LNCaP clone FGC (cell line): ENCODE measurements at regions not wholly inside any gene's neighbourhood (a gene's known extent, or its start where the extent isn't known, plus 50 kb on each side); places are given as distances from the start of the nearest gene placed in this dataset.

Experiments used
- DNase-seq: peaks from one replicate; pipeline ENCODE4 v3.0.0-alpha.2; 2011; ENCODE audit warnings: low read depth
- H3K4me3 ChIP-seq: 2 replicates; pipeline ENCODE4 v1.5.1; 2011; ENCODE audit warnings: mild to moderate bottlenecking, low read depth, low read length, control low read depth
- CTCF ChIP-seq: IDR thresholded peaks from 2 replicates; pipeline ENCODE4 v1.5.1; 2012; ENCODE audit warnings: mild to moderate bottlenecking; ENCODE audit not compliant: control insufficient read depth, insufficient read depth; ENCODE audit errors: extremely low read depth

DNA sequence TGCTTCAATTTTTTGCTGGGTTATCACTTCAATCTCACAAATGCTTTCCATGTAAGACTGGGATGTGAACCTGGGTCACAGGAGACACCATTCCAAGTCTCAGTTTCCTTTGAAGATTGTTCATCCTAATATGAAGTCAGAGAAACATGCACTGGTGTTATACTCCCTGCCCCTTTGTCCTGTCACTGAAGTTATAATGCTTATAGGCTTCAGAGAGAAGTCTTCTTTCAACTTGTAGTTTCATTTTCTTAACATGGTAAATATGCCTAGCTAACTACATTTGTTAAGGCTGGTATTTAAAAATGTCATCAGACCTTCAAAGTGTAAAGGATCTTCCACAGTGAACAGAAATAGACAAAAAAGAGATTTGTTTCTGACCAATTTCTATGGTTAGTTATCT, 1195.9 kb downstream of the MRPL39 start:
- TF ChIP-seq CTCF = no peak
- H3K4me3 ChIP-seq = no peak overlapping the region
- DNase-seq = no peak

- H3K4me3 ChIP-seq = no peak overlapping the region
- TF ChIP-seq CTCF = no peak
- no peak for DNase-seq
These were observed 1204.1 kb downstream of the MRPL39 start for GRCh38 chr21:24403221-24403620.

DNA sequence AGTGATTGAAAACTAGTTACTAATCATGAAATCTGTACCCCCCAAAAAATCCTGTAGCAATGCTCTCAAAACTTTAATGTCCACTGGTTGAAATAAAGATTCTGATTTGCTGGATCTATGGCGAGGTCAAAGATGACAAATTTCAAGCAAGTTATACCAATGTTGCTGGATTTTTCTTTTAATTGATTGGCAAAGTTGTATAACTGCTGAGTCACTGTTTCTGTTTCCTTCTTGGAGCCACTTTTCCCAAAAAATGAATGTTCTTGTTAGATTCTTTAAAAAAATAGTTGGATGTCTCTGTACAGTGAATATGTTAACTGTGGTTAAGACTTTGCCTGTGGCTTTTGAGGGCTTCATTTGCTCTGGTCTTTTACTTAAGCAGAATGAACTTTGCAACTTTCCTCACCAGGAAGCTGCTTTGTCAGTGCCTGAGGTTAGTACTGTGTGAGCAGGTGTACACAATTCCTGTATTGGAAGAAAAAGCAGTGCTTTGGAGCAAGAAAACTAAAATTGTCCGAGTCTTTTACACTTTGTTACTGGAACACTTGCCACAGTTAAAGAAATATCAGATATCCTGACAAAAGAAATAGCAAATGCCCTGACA, 1211.9 kb downstream of the MRPL39 start:
- no peak for DNase-seq
- TF ChIP-seq CTCF = no peak
- no peak overlapping the region for H3K4me3 ChIP-seq

DNA sequence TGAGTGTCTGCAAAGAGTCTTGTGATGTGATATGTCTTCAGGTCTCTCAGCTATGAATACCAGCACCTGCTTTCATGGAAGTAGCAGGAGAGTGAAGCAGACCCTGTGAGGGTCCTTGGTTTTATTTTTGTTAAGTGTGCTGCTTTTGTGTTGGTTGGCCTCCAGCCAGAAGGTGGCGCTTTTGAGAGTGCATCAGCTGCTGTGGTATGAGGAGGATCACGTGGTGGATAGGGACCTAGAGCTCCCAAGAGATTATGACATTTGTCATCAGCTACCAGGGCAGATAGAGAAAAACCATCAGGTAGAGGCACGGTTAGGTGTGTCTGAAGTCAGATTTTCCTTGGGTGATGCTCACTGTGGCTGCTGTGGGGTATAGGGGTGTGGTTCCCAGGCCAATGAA, 1232.1 kb downstream of the MRPL39 start:
- DNase-seq = no peak
- no peak overlapping the region for H3K4me3 ChIP-seq
- peak; percentile 8; the same call in 1 of the 2 replicates for TF ChIP-seq CTCF

DNA sequence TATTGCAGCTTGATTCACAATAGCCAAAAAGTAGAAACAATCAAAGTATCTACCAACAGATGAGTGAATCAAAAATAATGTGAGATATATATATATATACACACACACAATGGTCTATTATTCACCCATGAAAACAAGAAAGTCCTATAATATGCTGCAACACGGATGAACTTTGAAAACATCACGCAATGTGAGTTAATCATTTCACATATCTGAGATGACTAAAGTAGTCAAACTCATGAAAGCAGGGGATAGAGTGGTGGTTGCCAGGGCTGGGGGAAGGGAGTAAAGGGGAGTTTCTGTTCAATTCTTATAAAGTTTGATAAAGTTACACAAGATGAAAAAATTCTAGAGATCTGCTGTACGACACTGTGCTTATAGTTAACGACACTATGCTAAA, 1234.8 kb downstream of the MRPL39 start:
- H3K4me3 ChIP-seq = no peak overlapping the region
- DNase-seq = no peak
- no peak for TF ChIP-seq CTCF

DNA sequence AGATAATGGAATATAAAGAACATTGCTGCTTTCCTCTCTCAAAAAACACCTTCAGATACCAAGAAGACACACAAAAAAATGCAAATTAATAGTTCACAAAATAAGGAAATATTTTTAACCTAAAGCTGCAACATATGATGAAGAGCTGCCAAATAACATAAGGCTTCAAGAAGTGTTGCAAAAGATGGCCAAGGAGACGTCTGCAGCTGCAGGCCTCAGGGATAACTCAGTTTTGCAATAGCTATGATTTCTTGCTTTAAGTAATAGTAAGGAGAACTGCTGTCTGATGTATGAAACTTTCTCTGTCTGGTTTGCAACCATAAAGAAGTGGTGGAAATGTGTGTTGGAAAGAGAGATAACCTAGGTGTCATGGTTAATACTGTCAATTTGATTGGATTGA, 1237.5 kb downstream of the MRPL39 start:
- TF ChIP-seq CTCF = no peak
- no peak overlapping the region for H3K4me3 ChIP-seq
- no peak for DNase-seq

GRCh38 chr21:24369278-24369677, 1238.0 kb downstream of the MRPL39 start:
- TF ChIP-seq CTCF = no peak
- H3K4me3 ChIP-seq = no peak overlapping the region
- DNase-seq = no peak
